ENCODE measurements at regions not wholly inside any gene's neighbourhood (a gene's known extent, or its start where the extent isn't known, plus 50 kb on each side); places are given as distances from the start of the nearest gene placed in this dataset.

- TF ChIP-seq, protein P1, sequence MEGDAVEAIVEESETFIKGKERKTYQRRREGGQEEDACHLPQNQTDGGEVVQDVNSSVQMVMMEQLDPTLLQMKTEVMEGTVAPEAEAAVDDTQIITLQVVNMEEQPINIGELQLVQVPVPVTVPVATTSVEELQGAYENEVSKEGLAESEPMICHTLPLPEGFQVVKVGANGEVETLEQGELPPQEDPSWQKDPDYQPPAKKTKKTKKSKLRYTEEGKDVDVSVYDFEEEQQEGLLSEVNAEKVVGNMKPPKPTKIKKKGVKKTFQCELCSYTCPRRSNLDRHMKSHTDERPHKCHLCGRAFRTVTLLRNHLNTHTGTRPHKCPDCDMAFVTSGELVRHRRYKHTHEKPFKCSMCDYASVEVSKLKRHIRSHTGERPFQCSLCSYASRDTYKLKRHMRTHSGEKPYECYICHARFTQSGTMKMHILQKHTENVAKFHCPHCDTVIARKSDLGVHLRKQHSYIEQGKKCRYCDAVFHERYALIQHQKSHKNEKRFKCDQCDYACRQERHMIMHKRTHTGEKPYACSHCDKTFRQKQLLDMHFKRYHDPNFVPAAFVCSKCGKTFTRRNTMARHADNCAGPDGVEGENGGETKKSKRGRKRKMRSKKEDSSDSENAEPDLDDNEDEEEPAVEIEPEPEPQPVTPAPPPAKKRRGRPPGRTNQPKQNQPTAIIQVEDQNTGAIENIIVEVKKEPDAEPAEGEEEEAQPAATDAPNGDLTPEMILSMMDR (IDR thresholded peaks at IDR 0.05) = no peak
- no peak for TF ChIP-seq EZH2 (IDR thresholded peaks at IDR 0.05; ENCODE audit: borderline replicate concordance, insufficient read depth, low read depth, low read length, poor library complexity, severe bottlenecking)
Observed at GRCh38 chr14:49314737-49315136, 271.4 kb downstream of the RPS29 start.
